Fibroblast of lung (primary cell): ENCODE measurements at regions not wholly inside any gene's neighbourhood (a gene's known extent, or its start where the extent isn't known, plus 50 kb on each side); places are given as distances from the start of the nearest gene placed in this dataset.

Source experiments
- CTCF ChIP-seq, 2 donors: IDR thresholded peaks in 1 of 2; conservative IDR thresholded peaks in 1 of 2; 1 replicate in 1 of 2; 2 replicates in 1 of 2; pipeline ENCODE4 v1.5.1; 2011 to 2012; ENCODE audit warnings: low read length in 2 of 2, control low read depth in 1 of 2, inconsistent platforms in 1 of 2, low read depth in 1 of 2, mild to moderate bottlenecking in 1 of 2
- EZH2 ChIP-seq: IDR thresholded peaks from 2 replicates; pipeline ENCODE4 v1.5.1; 2012; ENCODE audit warnings: low read length, control low read depth, mild to moderate bottlenecking; ENCODE audit errors: missing control alignments

GRCh38 chr2:144130551-144130950, 389.4 kb downstream of the ZEB2 start:
- TF ChIP-seq CTCF (conservative IDR thresholded peaks at IDR 0.05 in 1 of 2, IDR thresholded peaks at IDR 0.05 in 1 of 2; ENCODE audit: low read depth in 1 of 2, low read length in 2 of 2) (no peak), EZH2 (no peak)
